ENCODE measurements at regions not wholly inside any gene's neighbourhood (a gene's known extent, or its start where the extent isn't known, plus 50 kb on each side); places are given as distances from the start of the nearest gene placed in this dataset.

GRCh38 chr2:14524041-14524802, 108.3 kb upstream of the LRATD1 start:
- 76 to 94% methylated on average over 7 of the region's 7 CpGs for WGBS, 2 donors (ENCODE audit: low coverage in 1 of 2)
- in situ Hi-C loops (cut with MboI; ENCODE audit: low pct_ligation_motif_present in 1 of 4, low pct_unique_long_range_greater_than_20kb in 1 of 4, low sequenced_read_pairs in 3 of 4) (no loop called here), intact Hi-C loops (cut with DNase I; ENCODE audit: low total_unique reads) (no loop called here)
- no peaks in the 10 kb centered on the region for H3K27me3 ChIP-seq
- no peak for TF ChIP-seq POLR2A (IDR thresholded peaks at IDR 0.05)
- no peak for TF ChIP-seq POLR2AphosphoS5 (IDR thresholded peaks at IDR 0.05)
- TF ChIP-seq, protein P1, sequence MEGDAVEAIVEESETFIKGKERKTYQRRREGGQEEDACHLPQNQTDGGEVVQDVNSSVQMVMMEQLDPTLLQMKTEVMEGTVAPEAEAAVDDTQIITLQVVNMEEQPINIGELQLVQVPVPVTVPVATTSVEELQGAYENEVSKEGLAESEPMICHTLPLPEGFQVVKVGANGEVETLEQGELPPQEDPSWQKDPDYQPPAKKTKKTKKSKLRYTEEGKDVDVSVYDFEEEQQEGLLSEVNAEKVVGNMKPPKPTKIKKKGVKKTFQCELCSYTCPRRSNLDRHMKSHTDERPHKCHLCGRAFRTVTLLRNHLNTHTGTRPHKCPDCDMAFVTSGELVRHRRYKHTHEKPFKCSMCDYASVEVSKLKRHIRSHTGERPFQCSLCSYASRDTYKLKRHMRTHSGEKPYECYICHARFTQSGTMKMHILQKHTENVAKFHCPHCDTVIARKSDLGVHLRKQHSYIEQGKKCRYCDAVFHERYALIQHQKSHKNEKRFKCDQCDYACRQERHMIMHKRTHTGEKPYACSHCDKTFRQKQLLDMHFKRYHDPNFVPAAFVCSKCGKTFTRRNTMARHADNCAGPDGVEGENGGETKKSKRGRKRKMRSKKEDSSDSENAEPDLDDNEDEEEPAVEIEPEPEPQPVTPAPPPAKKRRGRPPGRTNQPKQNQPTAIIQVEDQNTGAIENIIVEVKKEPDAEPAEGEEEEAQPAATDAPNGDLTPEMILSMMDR (IDR thresholded peaks at IDR 0.05): no peak
- no peaks in the 10 kb centered on the region for H3K36me3 ChIP-seq
- H3K4me3 ChIP-seq: no peak overlapping the region
- no peaks in the 10 kb centered on the region for H3K9me3 ChIP-seq
- H3K27ac ChIP-seq: no peak overlapping the region
- DNase-seq: no peak
- H3K4me1 ChIP-seq: no peaks in the 10 kb centered on the region

DNA sequence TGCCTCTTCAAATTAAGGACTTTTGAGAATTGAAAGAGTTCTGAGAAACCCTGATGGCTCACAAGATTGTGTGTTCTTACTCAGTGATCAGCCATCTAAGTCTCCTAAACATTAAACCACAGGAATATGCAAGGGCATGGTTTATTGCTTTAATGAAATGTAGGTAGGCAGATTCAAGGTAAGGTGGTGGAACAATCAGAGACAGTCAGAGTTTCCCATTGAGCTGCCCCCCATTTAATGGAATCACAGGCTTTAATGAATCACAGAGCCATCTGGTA, 107.8 kb upstream of the LRATD1 start:
- in situ Hi-C loops (cut with MboI; ENCODE audit: low pct_ligation_motif_present in 1 of 4, low pct_unique_long_range_greater_than_20kb in 1 of 4, low sequenced_read_pairs in 3 of 4): no loop called here
- H3K9me3 ChIP-seq: no peaks in the 10 kb centered on the region
- H3K4me3 ChIP-seq: no peak overlapping the region

DNA sequence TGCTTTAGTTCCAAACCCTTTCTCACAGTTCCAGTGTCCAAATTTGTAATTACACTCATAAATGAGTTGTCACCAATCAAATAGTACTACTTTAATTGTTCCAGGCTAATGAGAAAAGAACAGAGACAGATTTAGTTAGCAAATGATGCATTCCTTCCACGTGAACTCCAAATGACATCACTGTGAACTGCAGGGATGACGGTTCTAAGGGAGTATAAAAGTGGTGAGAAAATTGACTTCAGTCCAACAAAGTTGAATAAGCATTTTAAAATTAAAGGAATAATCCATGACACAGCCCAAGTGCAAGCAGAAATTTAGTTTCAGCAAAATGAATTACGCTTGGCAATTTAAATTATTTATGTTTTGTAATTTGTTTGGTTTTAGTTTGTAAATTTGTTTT, 102.0 kb upstream of the LRATD1 start:
- intact Hi-C loops (cut with DNase I; ENCODE audit: low total_unique reads) (no loop called here), in situ Hi-C loops (cut with MboI; ENCODE audit: low pct_ligation_motif_present in 1 of 4, low pct_unique_long_range_greater_than_20kb in 1 of 4, low sequenced_read_pairs in 3 of 4) (no loop called here)
- Histone ChIP-seq H3K9me3 (no peaks in the 10 kb centered on the region), H3K4me1 (no peaks in the 10 kb centered on the region), H3K27ac (no peak overlapping the region), H3K27me3 (no peaks in the 10 kb centered on the region), H3K4me3 (no peak overlapping the region), H3K36me3 (no peaks in the 10 kb centered on the region)
- no peak for TF ChIP-seq POLR2AphosphoS5 (IDR thresholded peaks at IDR 0.05)
- TF ChIP-seq POLR2A (IDR thresholded peaks at IDR 0.05): no peak
- TF ChIP-seq EP300 (IDR thresholded peaks at IDR 0.05; ENCODE audit: low read depth): no peak
- TF ChIP-seq, protein P1 (IDR thresholded peaks at IDR 0.05): no peak
- WGBS, 2 donors (ENCODE audit: low coverage in 1 of 2): 47 to 66% methylated on average over 3 of the region's 3 CpGs
- no peak for DNase-seq

More for the DNA sequence above, 107.8 kb upstream of the LRATD1 start:
- Histone ChIP-seq H3K36me3 (no peaks in the 10 kb centered on the region), H3K4me1 (no peaks in the 10 kb centered on the region), H3K27me3 (no peaks in the 10 kb centered on the region), H3K27ac (no peak overlapping the region)
- intact Hi-C loops (cut with DNase I; ENCODE audit: low total_unique reads): no loop called here
- TF ChIP-seq POLR2AphosphoS5 (IDR thresholded peaks at IDR 0.05) (no peak), POLR2A (IDR thresholded peaks at IDR 0.05) (no peak), EP300 (IDR thresholded peaks at IDR 0.05; ENCODE audit: low read depth) (no peak)
- TF ChIP-seq, protein P1 (IDR thresholded peaks at IDR 0.05): no peak
- no peak for DNase-seq

DNA sequence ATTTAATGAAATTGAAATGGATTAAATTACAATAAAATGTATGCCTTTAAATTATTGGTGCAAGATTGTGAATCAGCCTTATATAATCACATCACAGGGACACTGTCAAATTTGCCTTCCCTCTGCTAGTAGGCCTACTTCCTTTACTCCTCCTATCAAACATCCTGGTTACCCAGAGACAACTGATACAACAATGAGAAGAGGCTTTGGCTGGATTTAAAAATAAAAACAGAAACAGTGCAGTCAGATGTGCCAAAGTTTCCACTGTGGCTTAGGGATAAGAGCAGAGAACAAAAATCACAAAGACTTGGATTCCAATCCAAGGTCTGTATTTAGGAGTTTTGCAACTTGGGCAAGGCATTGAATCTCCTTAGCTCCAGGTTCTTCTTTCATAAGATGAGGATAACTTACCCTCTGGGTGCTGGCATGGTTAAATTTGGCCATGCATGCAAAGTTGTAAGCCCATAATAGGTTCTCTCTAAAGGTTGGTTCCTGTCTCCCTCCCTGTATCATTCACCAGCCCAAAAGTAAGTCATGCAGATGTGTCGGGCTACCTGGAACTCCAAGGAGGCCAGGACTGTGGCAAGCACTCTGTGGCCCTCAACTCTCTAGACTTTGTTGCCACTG, 99.3 kb upstream of the LRATD1 start:
- TF ChIP-seq, protein P1 (IDR thresholded peaks at IDR 0.05): no peak
- TF ChIP-seq POLR2A (IDR thresholded peaks at IDR 0.05) (no peak), EP300 (IDR thresholded peaks at IDR 0.05; ENCODE audit: low read depth) (no peak), POLR2AphosphoS5 (IDR thresholded peaks at IDR 0.05) (no peak)
- intact Hi-C loops (cut with DNase I; ENCODE audit: low total_unique reads): no loop called here
- Histone ChIP-seq H3K9me3 (no peaks in the 10 kb centered on the region), H3K27me3 (no peaks in the 10 kb centered on the region), H3K36me3 (no peaks in the 10 kb centered on the region), H3K27ac (no peak overlapping the region), H3K4me1 (no peaks in the 10 kb centered on the region), H3K4me3 (no peak overlapping the region)
- WGBS, 2 donors (ENCODE audit: low coverage in 1 of 2): 80 to 90% methylated on average over 1 of the region's 1 CpG
- in situ Hi-C loops (cut with MboI; ENCODE audit: low pct_ligation_motif_present in 1 of 4, low pct_unique_long_range_greater_than_20kb in 1 of 4, low sequenced_read_pairs in 3 of 4): no loop called here
- no peak for DNase-seq
